ENCODE measurements at regions not wholly inside any gene's neighbourhood (a gene's known extent, or its start where the extent isn't known, plus 50 kb on each side); places are given as distances from the start of the nearest gene placed in this dataset.
"Not testable (repeated sequence)": the region's sequence is repeated elsewhere in the genome, so short reads cannot be mapped to it uniquely, and the experiment has no call there.

GRCh38 chr5:12704955-12705354 lies 800.7 kb upstream of the CTNND2 start:
- DNase-seq = no peak

GRCh38 chr5:12703254-12703653 lies 799.0 kb upstream of the CTNND2 start:
- DNase-seq = no peak

- DNase-seq = no peak
Observed at GRCh38 chr5:12695651-12696050, 791.4 kb upstream of the CTNND2 start.

- no peak for DNase-seq
Observed at GRCh38 chr5:12691330-12691729, 787.1 kb upstream of the CTNND2 start.

GRCh38 chr5:12690361-12690760 lies 786.1 kb upstream of the CTNND2 start:
- DNase-seq = no peak

- no peak for DNase-seq
Observed at GRCh38 chr5:12683249-12683648, 779.0 kb upstream of the CTNND2 start.

GRCh38 chr5:12679731-12680130 lies 775.5 kb upstream of the CTNND2 start:
- no peak for DNase-seq

GRCh38 chr5:12675959-12676358 lies 771.7 kb upstream of the CTNND2 start:
- no peak for DNase-seq

- no peak for DNase-seq
Observed at GRCh38 chr5:12672141-12672540, 767.9 kb upstream of the CTNND2 start.

GRCh38 chr5:12669326-12669725 lies 765.1 kb upstream of the CTNND2 start:
- no peak for DNase-seq

- DNase-seq = no peak
Observed at GRCh38 chr5:12668564-12668963, 764.3 kb upstream of the CTNND2 start.

- not testable (repeated sequence) for DNase-seq
Observed at GRCh38 chr5:12667818-12668217, 763.6 kb upstream of the CTNND2 start.

- not testable (repeated sequence) for DNase-seq
Observed at GRCh38 chr5:12665772-12666171, 761.5 kb upstream of the CTNND2 start.

- no peak for DNase-seq
Observed at GRCh38 chr5:12662545-12663314, 758.5 kb upstream of the CTNND2 start.

- DNase-seq = no peak
Observed at GRCh38 chr5:12661617-12662370, 757.5 kb upstream of the CTNND2 start.

GRCh38 chr5:12660279-12661107 lies 756.2 kb upstream of the CTNND2 start:
- not testable (repeated sequence) for DNase-seq

GRCh38 chr5:12659686-12660085 lies 755.4 kb upstream of the CTNND2 start:
- no peak for DNase-seq

GRCh38 chr5:12658871-12659446 lies 754.7 kb upstream of the CTNND2 start:
- no peak for DNase-seq

- not testable (repeated sequence) for DNase-seq
Observed at GRCh38 chr5:12657914-12658474, 753.7 kb upstream of the CTNND2 start.

- no peak for DNase-seq
Observed at GRCh38 chr5:12655675-12656074, 751.4 kb upstream of the CTNND2 start.

GRCh38 chr5:12652201-12652600 lies 748.0 kb upstream of the CTNND2 start:
- no peak for DNase-seq

GRCh38 chr5:12648558-12648957 lies 744.3 kb upstream of the CTNND2 start:
- DNase-seq = no peak

GRCh38 chr5:12647613-12648012 lies 743.4 kb upstream of the CTNND2 start:
- no peak for DNase-seq

Measured in NCI-H1930 (cell line).